ENCODE measurements at regions not wholly inside any gene's neighbourhood (a gene's known extent, or its start where the extent isn't known, plus 50 kb on each side); places are given as distances from the start of the nearest gene placed in this dataset.

DNA sequence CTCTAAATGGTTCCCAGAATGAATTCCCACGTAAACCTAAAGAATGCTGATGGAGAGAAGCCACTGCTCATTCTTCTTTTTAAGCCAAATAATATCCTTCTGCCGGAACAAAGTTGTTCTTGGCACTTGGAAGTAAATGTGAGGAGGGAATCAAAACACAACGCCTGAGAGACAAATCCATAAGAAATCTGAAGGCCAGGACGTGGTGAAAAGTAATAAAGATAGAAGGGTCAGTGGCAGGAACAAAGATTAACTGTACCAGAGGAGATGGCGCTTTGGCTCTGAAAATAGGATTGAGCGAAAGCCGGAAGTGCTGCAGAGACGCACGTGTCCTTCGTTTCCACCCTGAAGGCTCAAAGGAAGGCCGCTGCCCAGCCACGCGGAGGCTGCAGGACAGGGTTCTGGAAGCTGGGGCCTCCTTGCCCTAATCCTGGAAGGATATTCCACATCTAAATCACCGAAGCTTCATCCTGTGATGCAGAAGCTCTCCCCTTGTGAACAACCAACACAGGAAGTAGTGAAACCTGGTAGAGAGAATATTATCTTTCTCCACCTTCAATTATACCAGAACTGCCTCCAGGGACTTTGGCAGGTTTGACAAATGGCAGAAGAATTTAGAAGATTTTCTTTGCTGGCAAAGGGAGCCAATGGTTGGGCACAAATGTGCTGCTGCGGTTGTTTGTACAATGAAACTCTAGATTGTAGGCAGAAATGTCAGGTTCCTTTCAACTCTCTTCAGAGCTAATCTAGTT lies 214.6 kb upstream of the SERP2 start:
- Histone ChIP-seq H3K27ac (peak overlapping the region; percentile 26 to 73 (median 38)), H3K27me3 (no peaks in the 10 kb centered on the region), H3K9me3 (no peaks in the 10 kb centered on the region), H3K4me1 (peaks cover 0 to 51% (median 6%) of the 10 kb centered on the region in 4 donors), H3K4me3 (no peak overlapping the region), H3K36me3 (no peaks in the 10 kb centered on the region)
- no peak for DNase-seq (ENCODE audit: low spot score in 2 of 2)
- WGBS, 2 donors: 52 to 60% methylated on average over 15 of the region's 15 CpGs
- TF ChIP-seq, protein P1, sequence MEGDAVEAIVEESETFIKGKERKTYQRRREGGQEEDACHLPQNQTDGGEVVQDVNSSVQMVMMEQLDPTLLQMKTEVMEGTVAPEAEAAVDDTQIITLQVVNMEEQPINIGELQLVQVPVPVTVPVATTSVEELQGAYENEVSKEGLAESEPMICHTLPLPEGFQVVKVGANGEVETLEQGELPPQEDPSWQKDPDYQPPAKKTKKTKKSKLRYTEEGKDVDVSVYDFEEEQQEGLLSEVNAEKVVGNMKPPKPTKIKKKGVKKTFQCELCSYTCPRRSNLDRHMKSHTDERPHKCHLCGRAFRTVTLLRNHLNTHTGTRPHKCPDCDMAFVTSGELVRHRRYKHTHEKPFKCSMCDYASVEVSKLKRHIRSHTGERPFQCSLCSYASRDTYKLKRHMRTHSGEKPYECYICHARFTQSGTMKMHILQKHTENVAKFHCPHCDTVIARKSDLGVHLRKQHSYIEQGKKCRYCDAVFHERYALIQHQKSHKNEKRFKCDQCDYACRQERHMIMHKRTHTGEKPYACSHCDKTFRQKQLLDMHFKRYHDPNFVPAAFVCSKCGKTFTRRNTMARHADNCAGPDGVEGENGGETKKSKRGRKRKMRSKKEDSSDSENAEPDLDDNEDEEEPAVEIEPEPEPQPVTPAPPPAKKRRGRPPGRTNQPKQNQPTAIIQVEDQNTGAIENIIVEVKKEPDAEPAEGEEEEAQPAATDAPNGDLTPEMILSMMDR (IDR thresholded peaks at IDR 0.05): no peak
- no peak for TF ChIP-seq EP300 (IDR thresholded peaks at IDR 0.05)
- no peak for TF ChIP-seq POLR2A (IDR thresholded peaks at IDR 0.05)

DNA sequence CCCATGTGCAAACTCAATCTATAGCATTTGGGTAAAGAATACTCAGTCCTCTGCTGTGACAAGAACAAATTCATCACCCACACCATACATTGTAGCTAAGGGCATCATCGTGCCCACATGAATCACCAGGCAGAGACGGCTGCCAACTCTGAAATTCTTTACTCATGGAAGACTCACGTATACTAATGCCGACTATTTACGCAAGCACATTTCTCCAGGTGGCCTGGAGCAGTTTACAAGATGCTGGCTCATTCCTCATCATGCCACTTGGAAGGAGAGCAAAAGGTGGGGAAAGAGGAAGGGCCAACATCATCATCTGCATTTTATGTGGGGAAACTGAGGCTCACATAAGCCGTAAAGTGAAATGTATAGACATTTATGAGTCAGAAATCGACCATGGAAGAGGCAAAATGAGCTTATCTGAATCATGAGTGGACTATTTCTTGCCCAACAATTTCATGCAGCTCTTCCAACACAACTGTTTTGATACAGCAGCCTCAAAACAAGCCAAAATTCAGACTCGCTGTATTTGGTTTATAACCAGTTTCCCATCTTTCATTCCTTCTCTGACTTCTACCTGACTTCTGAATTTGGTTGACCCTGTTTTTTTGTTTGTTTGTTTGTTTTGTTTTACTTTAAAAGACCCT lies 213.9 kb upstream of the SERP2 start:
- 69 to 72% methylated on average over 8 of the region's 8 CpGs for WGBS, 2 donors
- peak overlapping the region in 3 of 4 donors; percentile 37 to 73 (median 39) for H3K27ac ChIP-seq
- peaks cover 0 to 51% (median 6%) of the 10 kb centered on the region in 4 donors for H3K4me1 ChIP-seq
- DNase-seq (ENCODE audit: low spot score in 2 of 2): no peak
- TF ChIP-seq EP300 (IDR thresholded peaks at IDR 0.05) (no peak), POLR2A (IDR thresholded peaks at IDR 0.05) (no peak)
- TF ChIP-seq, protein P1 (IDR thresholded peaks at IDR 0.05): no peak
- H3K9me3 ChIP-seq: no peaks in the 10 kb centered on the region
- no peak overlapping the region for H3K4me3 ChIP-seq
- H3K27me3 ChIP-seq: no peaks in the 10 kb centered on the region
- no peaks in the 10 kb centered on the region for H3K36me3 ChIP-seq

DNA sequence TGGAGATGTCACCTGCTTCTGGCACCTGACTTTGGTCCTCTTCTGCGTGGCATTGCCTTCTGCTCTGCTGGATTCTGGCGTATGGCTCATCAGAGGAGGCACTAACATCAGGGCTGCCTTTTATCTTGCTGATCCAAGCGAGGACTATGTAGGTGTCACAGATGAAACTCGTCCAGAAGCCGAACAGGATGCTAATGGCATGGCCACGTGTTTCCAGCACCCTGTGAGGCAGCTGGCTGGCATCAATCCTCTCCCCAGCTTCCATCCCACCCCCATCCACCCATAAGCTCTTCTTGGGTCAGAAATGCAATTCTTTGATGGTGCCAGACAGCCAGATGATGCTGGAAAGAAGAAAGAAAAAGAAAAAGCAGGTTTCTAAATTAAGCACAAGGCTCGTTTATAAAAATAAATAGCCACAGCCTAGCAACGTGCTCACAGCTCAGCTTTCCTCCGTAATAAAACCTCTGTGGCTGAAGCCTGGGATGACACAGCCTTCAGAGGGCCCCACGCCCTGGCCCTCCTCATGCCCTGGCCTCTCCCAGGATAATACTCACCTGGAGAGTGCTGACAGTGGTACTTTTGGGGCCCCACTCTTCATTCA lies 212.9 kb upstream of the SERP2 start:
- H3K27me3 ChIP-seq: no peaks in the 10 kb centered on the region
- peak overlapping the region in 2 of 4 donors; percentile 10 to 62 for H3K27ac ChIP-seq
- H3K9me3 ChIP-seq: no peaks in the 10 kb centered on the region
- no peak overlapping the region for H3K4me3 ChIP-seq
- TF ChIP-seq POLR2A (IDR thresholded peaks at IDR 0.05) (no peak), EP300 (IDR thresholded peaks at IDR 0.05) (no peak)
- TF ChIP-seq, protein P1 (IDR thresholded peaks at IDR 0.05): no peak
- DNase-seq (ENCODE audit: low spot score in 2 of 2): no peak
- WGBS, 2 donors: 66 to 69% methylated on average over 10 of the region's 10 CpGs
- peaks cover 0 to 44% (median 6%) of the 10 kb centered on the region in 4 donors for H3K4me1 ChIP-seq
- H3K36me3 ChIP-seq: no peaks in the 10 kb centered on the region

DNA sequence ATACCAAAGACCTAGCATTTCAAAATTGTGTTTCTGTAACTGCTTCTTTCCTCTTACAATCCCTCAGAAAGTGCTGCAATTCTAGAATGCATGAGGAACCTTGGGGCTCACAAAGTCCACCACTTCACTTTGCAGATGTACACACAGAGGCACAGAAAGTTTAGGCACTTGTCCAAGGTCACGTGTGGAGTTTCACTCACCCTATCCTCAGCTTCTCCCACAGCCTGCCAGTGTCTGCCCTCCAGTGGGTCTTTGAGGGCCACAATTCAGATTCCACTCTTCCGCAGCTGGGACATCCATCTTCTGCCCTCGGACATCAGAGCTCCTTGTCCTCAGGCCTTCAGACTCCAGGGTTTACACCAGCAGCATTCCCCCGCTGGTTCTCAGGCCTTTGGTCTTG lies 210.5 kb upstream of the SERP2 start:
- TF ChIP-seq, protein P1 (IDR thresholded peaks at IDR 0.05): no peak
- TF ChIP-seq POLR2A (IDR thresholded peaks at IDR 0.05): no peak
- Histone ChIP-seq H3K27ac (no peak overlapping the region), H3K27me3 (no peaks in the 10 kb centered on the region), H3K36me3 (no peaks in the 10 kb centered on the region), H3K4me3 (no peak overlapping the region), H3K9me3 (no peaks in the 10 kb centered on the region), H3K4me1 (peaks cover 0 to 25% (median 3%) of the 10 kb centered on the region in 4 donors)
- WGBS, 2 donors: 93 to 97% methylated on average over 4 of the region's 4 CpGs
- no peak for DNase-seq (ENCODE audit: low spot score in 2 of 2)

Measured in tibial nerve (tissue), 4 donors.